SJSA1 (cell line): ENCODE measurements at regions not wholly inside any gene's neighbourhood (a gene's known extent, or its start where the extent isn't known, plus 50 kb on each side); places are given as distances from the start of the nearest gene placed in this dataset.

Experiments used
- DNase-seq, 2 experiments: peaks; one replicate each; pipeline ENCODE4 v3.0.0-alpha.2; 2015 to 2020; ENCODE audit warnings: low spot score in 2 of 2, low read depth in 1 of 2
- H3K27ac ChIP-seq: fragments of 250-450 bp; sonication (Bioruptor Pico); 2 replicates; pipeline ENCODE4 v1.5.1; 2020; ENCODE audit warnings: mild to moderate bottlenecking, moderate library complexity
- H3K27me3 ChIP-seq: fragments of 250-450 bp; sonication (Bioruptor Pico); replicated peaks from 2 replicates; pipeline ENCODE4 v1.5.1; 2020; ENCODE audit warnings: mild to moderate bottlenecking, moderate library complexity
- H3K36me3 ChIP-seq: fragments of 250-450 bp; sonication (Bioruptor Pico); 2 replicates; pipeline ENCODE4 v1.5.1; 2020; ENCODE audit warnings: mild to moderate bottlenecking
- H3K4me1 ChIP-seq: fragments of 250-450 bp; sonication (Bioruptor Pico); replicated peaks from 2 replicates; pipeline ENCODE4 v1.6.1; 2021; ENCODE audit warnings: mild to moderate bottlenecking
- H3K4me3 ChIP-seq: fragments of 250-450 bp; sonication (Bioruptor Pico); 2 replicates; pipeline ENCODE4 v1.5.1; 2020; ENCODE audit warnings: mild to moderate bottlenecking
- H3K9me3 ChIP-seq: fragments of 250-450 bp; sonication (Bioruptor Pico); replicated peaks from 2 replicates; pipeline ENCODE4 v1.5.1; 2020; ENCODE audit warnings: mild to moderate bottlenecking

- Histone ChIP-seq H3K9me3 (no peaks in the 10 kb centered on the region), H3K27me3 (no peaks in the 10 kb centered on the region), H3K4me1 (no peaks in the 10 kb centered on the region; the same call in 1 of the 2 replicates), H3K27ac (no peak overlapping the region), H3K36me3 (no peaks in the 10 kb centered on the region), H3K4me3 (no peak overlapping the region)
- DNase-seq: no peak
These were observed 53.5 kb upstream of the TBC1D9 start for GRCh38 chr4:140809676-140810075.

- DNase-seq: no peak
- H3K4me1 ChIP-seq: no peaks in the 10 kb centered on the region; the same call in 1 of the 2 replicates
- H3K27ac ChIP-seq: no peak overlapping the region
- no peak overlapping the region for H3K4me3 ChIP-seq
- H3K9me3 ChIP-seq: no peaks in the 10 kb centered on the region
- H3K36me3 ChIP-seq: no peaks in the 10 kb centered on the region
- no peaks in the 10 kb centered on the region for H3K27me3 ChIP-seq
These were observed 52.1 kb upstream of the TBC1D9 start for GRCh38 chr4:140808256-140808655.

GRCh38 chr4:140807491-140808252 is 51.5 kb upstream of the TBC1D9 start:
- no peaks in the 10 kb centered on the region for H3K27me3 ChIP-seq
- peak in 1 of 2 experiments; percentile 25 for DNase-seq
- no peak overlapping the region for H3K27ac ChIP-seq
- H3K4me3 ChIP-seq: no peak overlapping the region
- no peaks in the 10 kb centered on the region for H3K9me3 ChIP-seq
- H3K4me1 ChIP-seq: no peaks in the 10 kb centered on the region; the same call in 1 of the 2 replicates
- no peaks in the 10 kb centered on the region for H3K36me3 ChIP-seq

GRCh38 chr4:140806163-140806562 is 50.0 kb upstream of the TBC1D9 start:
- no peak overlapping the region for H3K4me3 ChIP-seq
- no peaks in the 10 kb centered on the region for H3K36me3 ChIP-seq
- H3K4me1 ChIP-seq: no peaks in the 10 kb centered on the region; the same call in 1 of the 2 replicates
- no peak for DNase-seq
- H3K27ac ChIP-seq: no peak overlapping the region
- no peaks in the 10 kb centered on the region for H3K9me3 ChIP-seq
- H3K27me3 ChIP-seq: no peaks in the 10 kb centered on the region
